GM12872 (cell line): ENCODE measurements at regions not wholly inside any gene's neighbourhood (a gene's known extent, or its start where the extent isn't known, plus 50 kb on each side); places are given as distances from the start of the nearest gene placed in this dataset.

Experiments used
- TF ChIP-seq, protein P1 (sequence below): IDR thresholded peaks from 3 replicates; pipeline ENCODE4 v1.5.1; 2011; ENCODE audit warnings: low read depth, mild to moderate bottlenecking, low read length, moderate library complexity; ENCODE audit not compliant: insufficient read depth

DNA sequence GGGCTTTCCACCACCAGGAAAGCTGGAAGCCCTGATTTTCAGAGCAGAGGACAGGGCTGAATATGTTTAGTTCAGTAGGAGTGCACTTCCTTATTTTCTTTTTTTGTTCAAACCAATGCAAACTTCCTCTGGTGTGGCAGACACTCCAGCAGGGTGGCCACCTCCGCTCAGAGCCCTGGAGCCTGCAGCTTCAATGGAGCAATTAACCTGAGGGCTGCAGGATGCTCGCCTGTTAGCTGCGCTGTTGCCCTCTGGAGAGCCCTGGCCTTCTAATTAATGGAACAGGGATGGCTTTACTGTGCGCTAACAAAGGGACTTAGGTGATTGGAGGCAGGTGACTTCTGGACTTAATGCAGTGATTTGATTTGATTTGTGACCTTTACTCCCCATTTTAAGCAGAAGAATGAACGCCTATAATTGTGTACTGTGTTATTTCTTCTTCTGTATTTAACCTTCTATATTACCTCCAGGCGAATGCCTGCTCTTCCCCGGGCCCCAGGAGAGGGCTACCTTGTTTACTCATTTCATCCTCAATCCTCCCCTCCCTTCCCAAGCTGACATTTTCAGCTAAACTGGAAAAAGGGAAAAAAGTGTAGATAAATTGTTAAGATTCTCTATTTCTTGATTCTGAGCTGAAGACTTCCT lies 123.0 kb upstream of the CTBP2 start:
- TF ChIP-seq, protein P1, sequence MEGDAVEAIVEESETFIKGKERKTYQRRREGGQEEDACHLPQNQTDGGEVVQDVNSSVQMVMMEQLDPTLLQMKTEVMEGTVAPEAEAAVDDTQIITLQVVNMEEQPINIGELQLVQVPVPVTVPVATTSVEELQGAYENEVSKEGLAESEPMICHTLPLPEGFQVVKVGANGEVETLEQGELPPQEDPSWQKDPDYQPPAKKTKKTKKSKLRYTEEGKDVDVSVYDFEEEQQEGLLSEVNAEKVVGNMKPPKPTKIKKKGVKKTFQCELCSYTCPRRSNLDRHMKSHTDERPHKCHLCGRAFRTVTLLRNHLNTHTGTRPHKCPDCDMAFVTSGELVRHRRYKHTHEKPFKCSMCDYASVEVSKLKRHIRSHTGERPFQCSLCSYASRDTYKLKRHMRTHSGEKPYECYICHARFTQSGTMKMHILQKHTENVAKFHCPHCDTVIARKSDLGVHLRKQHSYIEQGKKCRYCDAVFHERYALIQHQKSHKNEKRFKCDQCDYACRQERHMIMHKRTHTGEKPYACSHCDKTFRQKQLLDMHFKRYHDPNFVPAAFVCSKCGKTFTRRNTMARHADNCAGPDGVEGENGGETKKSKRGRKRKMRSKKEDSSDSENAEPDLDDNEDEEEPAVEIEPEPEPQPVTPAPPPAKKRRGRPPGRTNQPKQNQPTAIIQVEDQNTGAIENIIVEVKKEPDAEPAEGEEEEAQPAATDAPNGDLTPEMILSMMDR: no peak

DNA sequence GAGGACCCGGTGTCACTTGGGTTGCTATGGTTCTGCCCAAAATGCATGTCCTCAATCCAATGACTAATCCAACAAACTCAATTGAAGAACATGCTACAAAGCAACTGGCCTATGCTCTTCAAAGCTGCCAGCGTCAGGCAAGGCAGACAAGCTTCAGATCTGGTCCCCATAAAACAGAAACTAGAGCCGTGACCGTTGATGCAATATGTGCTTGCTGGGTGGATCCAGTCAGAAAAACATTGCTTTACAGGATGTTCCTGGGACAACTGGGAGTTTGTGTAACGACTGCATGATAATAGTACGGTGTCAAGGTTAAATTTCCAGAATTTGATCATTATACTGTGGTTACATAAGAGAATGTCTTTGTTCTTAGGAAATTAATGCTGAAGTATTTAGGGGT lies 120.7 kb upstream of the CTBP2 start:
- TF ChIP-seq, protein P1: no peak

DNA sequence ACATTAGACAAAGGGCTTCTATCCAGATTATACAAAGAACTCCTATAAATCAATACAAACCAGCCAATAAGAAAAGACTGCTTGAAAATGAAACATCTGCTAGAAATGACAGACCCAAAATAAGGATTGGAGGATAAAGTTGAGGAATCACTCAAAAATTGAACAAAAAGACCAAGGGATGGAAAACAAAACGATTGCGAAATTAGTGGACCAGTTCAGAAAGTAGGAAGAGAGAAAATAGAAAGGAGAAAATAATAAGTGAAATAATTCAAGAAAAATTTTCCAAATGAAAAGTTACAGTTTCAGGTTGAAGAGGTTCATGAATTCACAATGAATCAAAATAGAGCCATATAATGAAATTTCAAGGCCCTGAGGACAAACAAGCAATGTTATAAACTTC lies 115.8 kb upstream of the CTBP2 start:
- TF ChIP-seq, protein P1: no peak

DNA sequence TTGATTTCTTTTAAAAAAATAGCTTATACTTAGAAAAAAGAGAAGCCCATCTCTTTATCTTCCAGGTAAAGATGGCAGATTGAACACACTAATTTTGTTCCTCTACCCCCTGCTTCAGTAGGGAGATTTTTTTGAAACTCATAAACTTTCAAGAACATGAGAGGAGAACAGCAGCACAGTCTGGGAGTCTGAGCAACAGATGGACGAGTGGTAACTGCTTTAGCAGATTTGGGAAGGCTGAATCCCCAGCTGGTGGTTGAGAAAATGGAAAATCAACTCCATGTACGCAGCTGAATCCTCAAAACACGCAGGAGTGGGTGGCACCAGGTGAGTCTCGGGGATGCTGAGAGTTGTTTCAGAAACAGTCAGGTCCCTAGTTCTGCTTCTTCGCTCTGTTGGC lies 114.6 kb upstream of the CTBP2 start:
- TF ChIP-seq, protein P1: no peak

DNA sequence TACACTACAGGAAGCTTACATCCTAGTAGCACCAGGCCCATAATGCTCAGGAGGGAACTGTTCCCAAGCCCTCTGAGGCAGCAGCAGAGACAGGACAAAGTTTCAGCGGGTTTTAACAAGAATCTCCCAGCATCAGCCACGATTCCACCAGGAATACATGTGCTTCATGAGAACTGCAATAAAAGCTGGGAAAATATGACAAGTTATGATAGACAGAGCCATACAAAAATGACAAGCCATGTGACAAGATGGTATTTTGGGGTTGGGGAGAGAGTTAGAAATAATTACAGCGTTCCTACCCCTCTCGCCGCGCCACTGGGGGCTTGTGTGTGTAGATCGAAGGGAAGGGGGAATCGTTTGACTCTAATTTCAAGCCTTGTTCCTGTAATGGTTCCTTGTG lies 112.7 kb upstream of the CTBP2 start:
- TF ChIP-seq, protein P1: no peak

DNA sequence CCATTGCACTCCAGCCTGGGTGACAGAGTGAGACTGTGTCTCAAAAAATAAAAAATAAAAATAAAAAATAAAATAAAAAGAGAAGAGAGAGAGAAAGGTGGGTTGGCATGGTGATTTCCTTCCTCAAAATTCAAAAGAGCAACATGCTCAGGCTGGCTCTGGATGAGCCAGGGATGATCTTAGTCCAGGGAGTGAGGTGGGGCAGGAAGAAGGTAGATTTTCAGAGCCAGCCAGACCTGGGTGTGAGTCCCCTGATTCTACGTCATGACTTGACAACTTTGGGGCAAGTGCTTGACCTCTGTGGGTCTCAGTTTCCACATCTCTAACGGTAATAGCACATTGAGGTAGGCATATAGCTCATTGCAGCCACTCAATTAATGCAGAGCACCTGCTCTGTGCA lies 109.4 kb upstream of the CTBP2 start:
- TF ChIP-seq, protein P1: no peak

DNA sequence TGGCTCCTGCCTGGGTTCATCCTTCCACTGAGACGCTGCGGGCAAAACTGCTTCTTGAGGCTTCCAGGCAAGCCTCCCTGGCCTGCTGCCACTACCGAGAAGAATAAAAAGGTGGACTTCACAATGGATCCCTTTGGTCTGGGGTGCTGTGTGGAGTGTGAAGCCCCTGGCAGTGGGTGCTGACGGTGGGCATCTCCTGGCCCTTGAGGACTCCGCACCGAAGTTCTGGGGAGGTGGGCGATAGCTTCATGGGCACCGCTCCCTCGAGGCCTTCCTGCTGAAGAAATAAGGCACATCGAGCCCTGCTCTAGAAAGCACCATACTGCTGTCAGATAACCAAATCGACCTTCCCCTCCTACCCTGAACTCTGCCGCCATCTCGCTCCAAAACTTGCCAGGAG lies 106.6 kb upstream of the CTBP2 start:
- TF ChIP-seq, protein P1: no peak

DNA sequence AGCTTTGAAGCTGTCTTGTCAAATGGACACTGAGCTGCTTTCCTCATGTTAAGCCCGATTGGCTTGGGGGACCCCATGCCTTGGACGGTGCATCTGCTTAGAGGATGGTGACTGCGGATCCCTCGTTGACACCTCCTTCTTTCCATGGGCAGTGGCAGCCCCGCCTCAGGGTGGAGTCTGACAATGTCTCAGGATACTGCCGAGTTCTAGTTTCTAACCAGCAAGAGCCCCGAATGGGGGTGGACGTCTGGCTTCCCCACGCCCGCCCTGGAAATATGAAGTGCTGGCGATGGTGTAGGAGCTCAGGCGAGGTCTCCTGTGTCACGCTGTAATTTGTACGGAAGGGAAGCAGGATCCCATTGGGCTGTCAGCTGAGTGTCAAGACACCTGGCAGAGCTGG lies 106.2 kb upstream of the CTBP2 start:
- TF ChIP-seq, protein P1: no peak
